Calu3 (cell line): ENCODE measurements at regions not wholly inside any gene's neighbourhood (a gene's known extent, or its start where the extent isn't known, plus 50 kb on each side); places are given as distances from the start of the nearest gene placed in this dataset.

ENCODE experiments used
- BruUV-seq: library from RNA; stranded (reverse); fragments of 400-500 nt; replicated peaks from 2 replicates; lab custom pipeline; 2021; lab: Mats Ljungman, UMichigan
- CTCF ChIA-PET: fragments of 300-600 bp; sonication (Branson Sonifier 250); formaldehyde crosslinking; loops from one replicate; lab custom pipeline; 2022; ENCODE audit warnings: antibody characterized with exemption; lab: Charles Lee
- DNase-seq: peaks from one replicate; pipeline ENCODE4 v3.0.0; 2022
- H3K27ac Mint-ChIP-seq: one replicate; pipeline ENCODE4 v1.8.0; 2022; ENCODE audit warnings: mixed read lengths; ENCODE audit not compliant: unreplicated experiment
- H3K27me3 Mint-ChIP-seq: one replicate; pipeline ENCODE4 v1.8.0; 2022; ENCODE audit warnings: mixed read lengths; ENCODE audit not compliant: unreplicated experiment
- H3K36me3 Mint-ChIP-seq: one replicate; pipeline ENCODE4 v1.8.0; 2022; ENCODE audit warnings: mild to moderate bottlenecking, moderate library complexity, mixed read lengths; ENCODE audit not compliant: insufficient read depth, unreplicated experiment
- H3K4me1 Mint-ChIP-seq: one replicate; pipeline ENCODE4 v1.8.0; 2022; ENCODE audit warnings: mild to moderate bottlenecking, low read depth, mixed read lengths; ENCODE audit not compliant: unreplicated experiment
- H3K4me3 Mint-ChIP-seq: one replicate; pipeline ENCODE4 v1.8.0; 2022; ENCODE audit warnings: mild to moderate bottlenecking, low read depth, moderate library complexity, mixed read lengths; ENCODE audit not compliant: unreplicated experiment
- H3K9me3 Mint-ChIP-seq: one replicate; pipeline ENCODE4 v1.8.0; 2022; ENCODE audit warnings: low read depth, mixed read lengths; ENCODE audit not compliant: unreplicated experiment
- CTCF ChIP-seq: fragments of 200-600 bp; IDR thresholded peaks from one replicate; pipeline ENCODE4 v1.8.0; 2022; ENCODE audit warnings: antibody characterized with exemption; ENCODE audit not compliant: unreplicated experiment
- intact Hi-C: fragments of 100-400 bp; cut with micrococcal nuclease; formaldehyde crosslinking; loops from one replicate; pipeline ENCODE4 v1.10.0; 2022; ENCODE audit not compliant: unreplicated experiment

GRCh38 chr5:164375051-164375450 is 869.6 kb downstream of the MAT2B start:
- TF ChIP-seq CTCF = no peak
- BruUV-seq = no TSS peak
- CTCF ChIA-PET = no interaction called here
- Mint-ChIP-seq H3K27me3 (no peaks in the 10 kb centered on the region), H3K36me3 (no peaks in the 10 kb centered on the region), H3K4me3 (no peak overlapping the region), H3K4me1 (peaks cover 13% of the 10 kb centered on the region), H3K9me3 (peaks cover 9% of the 10 kb centered on the region), H3K27ac (no peak overlapping the region)
- no peak for DNase-seq
- intact Hi-C loops = no loop called here

DNA sequence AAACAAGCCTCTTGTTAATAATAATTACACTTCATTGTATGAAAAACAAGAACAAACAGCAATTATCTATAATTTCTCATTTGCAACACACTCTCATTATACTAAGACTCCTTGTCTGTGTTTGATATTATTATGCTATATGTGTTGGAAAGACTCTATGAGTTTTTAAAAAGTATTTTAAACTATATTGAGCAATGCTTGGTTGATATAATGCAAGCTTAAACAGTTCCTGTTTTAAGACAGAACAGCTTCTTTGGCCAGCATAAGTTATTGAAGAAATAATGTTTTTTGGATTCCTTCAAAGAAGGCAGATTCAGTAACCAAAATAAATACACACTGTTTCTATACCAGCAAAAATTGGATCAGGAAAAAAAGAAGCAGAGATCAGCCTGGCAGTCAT is 871.4 kb downstream of the MAT2B start:
- TF ChIP-seq CTCF = no peak
- intact Hi-C loops = no loop called here

GRCh38 chr5:164377746-164378145 is 872.3 kb downstream of the MAT2B start:
- no peak for DNase-seq
- Mint-ChIP-seq H3K9me3 (peaks cover 9% of the 10 kb centered on the region), H3K4me3 (no peak overlapping the region), H3K27ac (no peak overlapping the region), H3K36me3 (no peaks in the 10 kb centered on the region), H3K4me1 (no peaks in the 10 kb centered on the region), H3K27me3 (no peaks in the 10 kb centered on the region)
- TF ChIP-seq CTCF = no peak
- intact Hi-C loops = no loop called here
- CTCF ChIA-PET = no interaction called here
- no TSS peak for BruUV-seq

More for the DNA sequence above, 871.4 kb downstream of the MAT2B start:
- H3K36me3 Mint-ChIP-seq = no peaks in the 10 kb centered on the region
- no peak overlapping the region for H3K4me3 Mint-ChIP-seq
- CTCF ChIA-PET = no interaction called here
- H3K9me3 Mint-ChIP-seq = peaks cover 9% of the 10 kb centered on the region
- no TSS peak for BruUV-seq
- no peaks in the 10 kb centered on the region for H3K27me3 Mint-ChIP-seq
- H3K27ac Mint-ChIP-seq = no peak overlapping the region
- DNase-seq = no peak
- no peaks in the 10 kb centered on the region for H3K4me1 Mint-ChIP-seq

GRCh38 chr5:164383662-164384061 is 878.2 kb downstream of the MAT2B start:
- H3K4me1 Mint-ChIP-seq = no peaks in the 10 kb centered on the region
- no peak for TF ChIP-seq CTCF
- DNase-seq = no peak
- H3K27ac Mint-ChIP-seq = no peak overlapping the region
- CTCF ChIA-PET = no interaction called here
- H3K27me3 Mint-ChIP-seq = no peaks in the 10 kb centered on the region
- H3K9me3 Mint-ChIP-seq = peaks cover 8% of the 10 kb centered on the region
- no peak overlapping the region for H3K4me3 Mint-ChIP-seq
- intact Hi-C loops = no loop called here
- no TSS peak for BruUV-seq
- no peaks in the 10 kb centered on the region for H3K36me3 Mint-ChIP-seq
